Testis (tissue), 2 donors: ENCODE measurements at regions not wholly inside any gene's neighbourhood (a gene's known extent, or its start where the extent isn't known, plus 50 kb on each side); places are given as distances from the start of the nearest gene placed in this dataset.

Experiments used
- DNase-seq: peaks from one replicate; pipeline ENCODE4 v3.0.0-alpha.2; 2019
- H3K27ac ChIP-seq, 2 donors: fragments of 200-600 bp; sonication (generic); one replicate each; pipeline ENCODE4 v1.5.1; 2019
- H3K27me3 ChIP-seq: fragments of 200-600 bp; sonication (generic); one replicate; pipeline ENCODE4 v1.5.1; 2019
- H3K36me3 ChIP-seq: fragments of 200-600 bp; sonication (generic); one replicate; pipeline ENCODE4 v1.5.1; 2017; ENCODE audit warnings: low read depth; ENCODE audit errors: missing control alignments
- H3K4me1 ChIP-seq: fragments of 200-600 bp; sonication (generic); one replicate; pipeline ENCODE4 v1.5.1; 2019
- H3K4me3 ChIP-seq, 2 donors: fragments of 200-600 bp; sonication (generic); one replicate each; pipeline ENCODE4 v1.5.1; 2017 to 2019
- H3K9me3 ChIP-seq: fragments of 200-600 bp; sonication (generic); one replicate; pipeline ENCODE4 v1.5.1; 2017
- CTCF ChIP-seq, 3 experiments: fragments of 450-650 bp in 2 of 3; fragments of 200-600 bp in 1 of 3; sonication (generic) in 1 of 3; IDR thresholded peaks; one replicate each; pipeline ENCODE4 v1.5.1; 2016 to 2019; ENCODE audit warnings: antibody characterized with exemption in 3 of 3, mild to moderate bottlenecking in 2 of 3, moderate library complexity in 1 of 3
- POLR2A ChIP-seq: fragments of 450-650 bp; IDR thresholded peaks from one replicate; pipeline ENCODE4 v1.6.1; 2017; ENCODE audit warnings: antibody characterized with exemption, mild to moderate bottlenecking, moderate library complexity
- WGBS, 2 donors: methylation state at CpG; one replicate each; pipeline ENCODE4 v1.1.5; 2018; 5-methylcytosine and 5-hydroxymethylcytosine counted together
- intact Hi-C: fragments of 100-400 bp; cut with DNase I; formaldehyde crosslinking; loops from one replicate; pipeline ENCODE4 v1.15.1; 2023; ENCODE audit warnings: low total_unique reads

- WGBS, 2 donors: 47 to 87% methylated on average over 2 of the region's 2 CpGs
- Histone ChIP-seq H3K27me3 (no peaks in the 10 kb centered on the region), H3K36me3 (no peaks in the 10 kb centered on the region), H3K4me3 (no peak overlapping the region), H3K27ac (no peak overlapping the region), H3K9me3 (no peaks in the 10 kb centered on the region), H3K4me1 (no peaks in the 10 kb centered on the region)
- no peak for DNase-seq
- intact Hi-C loops: no loop called here
- no peak for TF ChIP-seq POLR2A
Observed at GRCh38 chr2:191625446-191625845, 52.5 kb upstream of the NABP1 start.

GRCh38 chr2:191626497-191627151 is 51.3 kb upstream of the NABP1 start:
- intact Hi-C loops: no loop called here
- Histone ChIP-seq H3K4me3 (no peak overlapping the region), H3K4me1 (no peaks in the 10 kb centered on the region), H3K36me3 (no peaks in the 10 kb centered on the region), H3K27ac (no peak overlapping the region), H3K27me3 (no peaks in the 10 kb centered on the region), H3K9me3 (no peaks in the 10 kb centered on the region)
- no peak for TF ChIP-seq CTCF (IDR thresholded peaks at IDR 0.05)
- DNase-seq: no peak

GRCh38 chr2:191627518-191627917 is 50.4 kb upstream of the NABP1 start:
- TF ChIP-seq POLR2A: no peak
- no peak for TF ChIP-seq CTCF (IDR thresholded peaks at IDR 0.05)
- no peak for DNase-seq
- Histone ChIP-seq H3K4me3 (no peak overlapping the region), H3K27ac (no peak overlapping the region), H3K4me1 (no peaks in the 10 kb centered on the region), H3K27me3 (no peaks in the 10 kb centered on the region), H3K36me3 (no peaks in the 10 kb centered on the region), H3K9me3 (no peaks in the 10 kb centered on the region)
- intact Hi-C loops: no loop called here
- 78 to 97% methylated on average over 1 of the region's 1 CpG for WGBS, 2 donors
